NOMO-1 (cell line): ENCODE measurements at regions not wholly inside any gene's neighbourhood (a gene's known extent, or its start where the extent isn't known, plus 50 kb on each side); places are given as distances from the start of the nearest gene placed in this dataset.

Experiments
- DNase-seq, 2 experiments: peaks; one replicate each; lab custom pipeline; 2025; ENCODE audit not compliant: unreplicated experiment in 2 of 2; lab: John Stamatoyannopoulos, UW

GRCh38 chr1:201761178-201761577 lies 67.8 kb upstream of the IPO9 start:
- DNase-seq, result no peak

GRCh38 chr1:201761871-201762270 lies 67.1 kb upstream of the IPO9 start:
- no peak for DNase-seq

- DNase-seq, result no peak
These were observed 66.6 kb upstream of the IPO9 start for GRCh38 chr1:201762381-201762780.

- no peak for DNase-seq
These were observed 65.4 kb upstream of the IPO9 start for GRCh38 chr1:201763455-201764140.

GRCh38 chr1:201764166-201764565 lies 64.8 kb upstream of the IPO9 start:
- DNase-seq, result no peak

- no peak for DNase-seq
These were observed 64.4 kb upstream of the IPO9 start for GRCh38 chr1:201764579-201764978.

GRCh38 chr1:201766131-201766866 lies 62.7 kb upstream of the IPO9 start:
- no peak for DNase-seq

- no peak for DNase-seq
These were observed 61.6 kb upstream of the IPO9 start for GRCh38 chr1:201767339-201767738.

- no peak for DNase-seq
These were observed 59.9 kb upstream of the IPO9 start for GRCh38 chr1:201769072-201769471.

GRCh38 chr1:201769966-201770365 lies 59.0 kb upstream of the IPO9 start:
- DNase-seq, result no peak

- DNase-seq, result no peak
These were observed 57.5 kb upstream of the IPO9 start for GRCh38 chr1:201771466-201771865.

- no peak for DNase-seq
These were observed 56.8 kb upstream of the IPO9 start for GRCh38 chr1:201772178-201772577.

- DNase-seq, result no peak
These were observed 55.2 kb upstream of the IPO9 start for GRCh38 chr1:201773764-201774163.

- no peak for DNase-seq
These were observed 54.6 kb upstream of the IPO9 start for GRCh38 chr1:201774224-201774982.

- DNase-seq, result no peak
These were observed 54.0 kb upstream of the IPO9 start for GRCh38 chr1:201774983-201775344.

GRCh38 chr1:201775380-201775779 lies 53.6 kb upstream of the IPO9 start:
- DNase-seq, result no peak

- no peak for DNase-seq
These were observed 50.5 kb upstream of the IPO9 start for GRCh38 chr1:201778279-201779065.
